GM12878 (cell line): ENCODE measurements at regions not wholly inside any gene's neighbourhood (a gene's known extent, or its start where the extent isn't known, plus 50 kb on each side); places are given as distances from the start of the nearest gene placed in this dataset.

Experiments used
- ATAC-seq: fragments of 200-7000 bp; cut with Tn5 transposase; 3 replicates; pipeline ENCODE4 v1.9.1; 2020; ENCODE audit warnings: mild to moderate bottlenecking, moderate library complexity
- BruUV-seq: library from RNA; stranded (reverse); fragments of 400-500 nt; replicated peaks from 2 replicates; lab custom pipeline; 2021; lab: Mats Ljungman, UMichigan
- CTCF ChIA-PET: fragments of 300-600 bp; sonication (Branson Sonifier 250); formaldehyde crosslinking; extraction: SDS; loops from one replicate; lab custom pipeline; 2021; ENCODE audit warnings: inconsistent platforms; lab: Yijun Ruan, JAX
- POLR2A ChIA-PET: fragments of 350-600 bp; formaldehyde crosslinking; extraction: SDS; loops from one replicate; lab custom pipeline; 2021; ENCODE audit warnings: inconsistent platforms; lab: Charles Lee
- RAD21 ChIA-PET: fragments of 300-600 bp; sonication (Branson Sonifier 250); formaldehyde crosslinking; loops from one replicate; lab custom pipeline; 2023; ENCODE audit warnings: antibody characterized with exemption; ENCODE audit not compliant: unreplicated experiment; lab: Charles Lee
- SMC1A ChIA-PET: fragments of 300-600 bp; sonication (Branson Sonifier 250); formaldehyde crosslinking; loops from one replicate; lab custom pipeline; 2023; ENCODE audit not compliant: unreplicated experiment, uncharacterized antibody; lab: Charles Lee
- DNase-seq: peaks from one replicate; pipeline ENCODE4 v3.0.0-alpha.2; 2011; ENCODE audit warnings: low read depth, low spot score
- FAIRE-seq: peaks from 3 replicates; lab custom pipeline; 2011; peaks lifted over from hg19 to GRCh38; lab: Jason Lieb, UNC
- H2AFZ ChIP-seq: 2 replicates; pipeline ENCODE4 v1.6.0; 2011; ENCODE audit warnings: low read depth, low read length, control low read depth; ENCODE audit not compliant: control insufficient read depth
- H3K27ac ChIP-seq: 2 replicates; pipeline ENCODE4 v1.5.1; 2011; ENCODE audit warnings: control low read depth; ENCODE audit not compliant: control insufficient read depth, insufficient read depth
- H3K27me3 ChIP-seq, 2 experiments: replicated peaks in 1 of 2; 2 replicates each; pipeline versions ENCODE4 v1.6.0 to v1.6.1; 2011; ENCODE audit warnings: low read length in 1 of 2; ENCODE audit not compliant: control insufficient read depth in 2 of 2, insufficient read depth in 2 of 2
- H3K36me3 ChIP-seq, 2 experiments: 2 replicates each; pipeline ENCODE4 v1.5.1; 2011; ENCODE audit warnings: low read length in 1 of 2; ENCODE audit not compliant: control insufficient read depth in 2 of 2, insufficient read depth in 2 of 2
- H3K4me1 ChIP-seq: 2 replicates; pipeline ENCODE4 v1.6.1; 2011; ENCODE audit warnings: mild to moderate bottlenecking, low read length, moderate library complexity, mixed read lengths; ENCODE audit not compliant: control insufficient read depth, insufficient read depth
- H3K4me2 ChIP-seq: 2 replicates; pipeline ENCODE4 v1.6.0; 2011; ENCODE audit warnings: control low read depth; ENCODE audit not compliant: control insufficient read depth, insufficient read depth
- H3K4me3 ChIP-seq: fragments of 200-600 bp; sonication (generic); 2 replicates; pipeline ENCODE4 v1.5.1; 2016
- H3K79me2 ChIP-seq: 2 replicates; pipeline ENCODE4 v1.6.0; 2011; ENCODE audit warnings: low read length; ENCODE audit not compliant: control insufficient read depth, insufficient read depth
- H3K9ac ChIP-seq: 2 replicates; pipeline ENCODE4 v1.8.0; 2011; ENCODE audit warnings: low read length, control low read depth, mixed read lengths; ENCODE audit not compliant: control insufficient read depth, insufficient read depth
- H3K9me3 ChIP-seq: replicated peaks from 3 replicates; pipeline ENCODE4 v1.5.1; 2011; ENCODE audit warnings: mild to moderate bottlenecking, low read length; ENCODE audit not compliant: control insufficient read depth, insufficient read depth
- H4K20me1 ChIP-seq: 2 replicates; pipeline ENCODE4 v1.6.0; 2011; ENCODE audit not compliant: control insufficient read depth, insufficient read depth
- EED ChIP-seq: sonication (generic); IDR thresholded peaks from 2 replicates; pipeline ENCODE4 v1.6.1; 2016; ENCODE audit warnings: antibody characterized with exemption, low read depth
- EGR1 ChIP-seq, 2 experiments: IDR thresholded peaks; 1 replicate in 1 of 2; 2 replicates in 1 of 2; pipeline ENCODE4 v1.6.1; 2011 to 2012; ENCODE audit warnings: low read depth in 2 of 2, low read length in 2 of 2, borderline replicate concordance in 1 of 2, mild to moderate bottlenecking in 1 of 2, moderate library complexity in 1 of 2
- KAT2A ChIP-seq: conservative IDR thresholded peaks from 2 replicates; pipeline ENCODE4 v1.6.1; 2011; ENCODE audit warnings: low read depth, low read length; ENCODE audit not compliant: control insufficient read depth
- KLF5 ChIP-seq: fragments of 450-650 bp; IDR thresholded peaks from 2 replicates; pipeline ENCODE4 v1.6.1; 2014; ENCODE audit warnings: mild to moderate bottlenecking; ENCODE audit not compliant: partially characterized antibody
- NRF1 ChIP-seq: conservative IDR thresholded peaks from 2 replicates; pipeline ENCODE4 v1.6.1; 2011; ENCODE audit warnings: mild to moderate bottlenecking, low read depth, low read length, improper control_type of control experiment
- PAX5 ChIP-seq: IDR thresholded peaks from 2 replicates; pipeline ENCODE4 v1.6.1; 2011; ENCODE audit warnings: low read depth, low read length, borderline replicate concordance
- RCOR1 ChIP-seq: conservative IDR thresholded peaks from 2 replicates; pipeline ENCODE4 v1.6.1; 2012; ENCODE audit warnings: low read depth, low read length, improper control_type of control experiment
- SIX5 ChIP-seq: IDR thresholded peaks from 2 replicates; pipeline ENCODE4 v1.6.1; 2011; ENCODE audit warnings: mild to moderate bottlenecking, low read depth, low read length, moderate library complexity; ENCODE audit not compliant: severe bottlenecking
- YY1 ChIP-seq: IDR thresholded peaks from 2 replicates; pipeline ENCODE4 v1.6.1; 2011; ENCODE audit warnings: low read depth, mild to moderate bottlenecking, low read length
- ZNF207 ChIP-seq: fragments of 450-650 bp; IDR thresholded peaks from 2 replicates; pipeline ENCODE4 v1.6.1; 2014; ENCODE audit warnings: antibody characterized with exemption, mild to moderate bottlenecking, borderline replicate concordance
- ZNF217 ChIP-seq: fragments of 450-650 bp; IDR thresholded peaks from 2 replicates; pipeline ENCODE4 v1.6.1; 2017; ENCODE audit warnings: antibody characterized with exemption, mild to moderate bottlenecking
- WGBS: methylation state at CpG from one replicate; pipeline ENCODE4 v1.1.6; 2016; ENCODE audit warnings: low lambda C conversion rate; ENCODE audit not compliant: insufficient replicate concordance, insufficient coverage; ENCODE audit errors: missing lambda C conversion rate; 5-methylcytosine and 5-hydroxymethylcytosine counted together
- in situ Hi-C: fragments of 300-500 bp; cut with MboI; formaldehyde crosslinking; loops from 9 replicates; pipeline ENCODE4 v1.14.3; 2018; ENCODE audit warnings: mixed read lengths
- intact Hi-C: fragments of 100-400 bp; cut with micrococcal nuclease; formaldehyde crosslinking; loops from one replicate; pipeline ENCODE4 v1.14.2; 2022; ENCODE audit not compliant: unreplicated experiment
- TF ChIP-seq, protein P1 (sequence below): fragments of 450-650 bp; IDR thresholded peaks from 2 replicates; pipeline ENCODE4 v1.6.1; 2016; ENCODE audit warnings: mild to moderate bottlenecking
- TF ChIP-seq, protein P2 (sequence below), 3 experiments: IDR thresholded peaks in 2 of 3; conservative IDR thresholded peaks in 1 of 3; 2 replicates each; pipeline ENCODE4 v1.5.1; 2011; ENCODE audit warnings: low read depth in 3 of 3, low read length in 3 of 3, mild to moderate bottlenecking in 3 of 3, control low read depth in 2 of 3, moderate library complexity in 2 of 3, inconsistent platforms in 1 of 3, mixed read lengths in 1 of 3; ENCODE audit not compliant: control insufficient read depth in 2 of 3, insufficient read depth in 1 of 3; ENCODE audit errors: extremely low read depth in 1 of 3

DNA sequence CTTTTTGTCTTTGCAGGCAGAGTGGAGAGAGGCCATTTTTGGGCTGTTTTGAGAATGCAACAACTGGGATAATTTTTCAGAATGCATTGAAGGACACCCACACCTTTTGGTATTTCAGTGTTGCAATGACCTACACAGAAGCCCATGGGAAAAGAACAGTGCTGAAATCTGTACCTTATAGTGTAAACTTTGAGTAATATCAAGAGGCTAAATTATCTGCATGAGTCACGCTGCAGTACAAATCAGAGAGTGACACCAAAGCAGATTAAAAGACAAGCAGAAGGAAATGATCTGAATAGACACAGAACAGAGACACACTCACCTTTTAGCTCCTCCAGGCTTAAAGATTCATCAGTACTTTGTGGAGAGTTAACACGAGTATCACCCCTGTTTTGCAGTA lies 265.3 kb downstream of the PAX3 start:
- no peak for DNase-seq
- FAIRE-seq: no peak

More for the DNA sequence above, 265.3 kb downstream of the PAX3 start:
- TF ChIP-seq, protein P1, sequence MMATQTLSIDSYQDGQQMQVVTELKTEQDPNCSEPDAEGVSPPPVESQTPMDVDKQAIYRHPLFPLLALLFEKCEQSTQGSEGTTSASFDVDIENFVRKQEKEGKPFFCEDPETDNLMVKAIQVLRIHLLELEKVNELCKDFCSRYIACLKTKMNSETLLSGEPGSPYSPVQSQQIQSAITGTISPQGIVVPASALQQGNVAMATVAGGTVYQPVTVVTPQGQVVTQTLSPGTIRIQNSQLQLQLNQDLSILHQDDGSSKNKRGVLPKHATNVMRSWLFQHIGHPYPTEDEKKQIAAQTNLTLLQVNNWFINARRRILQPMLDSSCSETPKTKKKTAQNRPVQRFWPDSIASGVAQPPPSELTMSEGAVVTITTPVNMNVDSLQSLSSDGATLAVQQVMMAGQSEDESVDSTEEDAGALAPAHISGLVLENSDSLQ: no peak
- TF ChIP-seq NRF1 (no peak), PAX5 (no peak), KLF5 (no peak), ZNF207 (no peak), ZNF217 (no peak), SIX5 (no peak), RCOR1 (no peak), EGR1 (IDR thresholded peaks at IDR 0.05; ENCODE audit: borderline replicate concordance in 1 of 2, low read depth in 2 of 2, low read length in 2 of 2) (no peak), KAT2A (no peak), YY1 (no peak), EED (no peak)
- TF ChIP-seq, protein P2, sequence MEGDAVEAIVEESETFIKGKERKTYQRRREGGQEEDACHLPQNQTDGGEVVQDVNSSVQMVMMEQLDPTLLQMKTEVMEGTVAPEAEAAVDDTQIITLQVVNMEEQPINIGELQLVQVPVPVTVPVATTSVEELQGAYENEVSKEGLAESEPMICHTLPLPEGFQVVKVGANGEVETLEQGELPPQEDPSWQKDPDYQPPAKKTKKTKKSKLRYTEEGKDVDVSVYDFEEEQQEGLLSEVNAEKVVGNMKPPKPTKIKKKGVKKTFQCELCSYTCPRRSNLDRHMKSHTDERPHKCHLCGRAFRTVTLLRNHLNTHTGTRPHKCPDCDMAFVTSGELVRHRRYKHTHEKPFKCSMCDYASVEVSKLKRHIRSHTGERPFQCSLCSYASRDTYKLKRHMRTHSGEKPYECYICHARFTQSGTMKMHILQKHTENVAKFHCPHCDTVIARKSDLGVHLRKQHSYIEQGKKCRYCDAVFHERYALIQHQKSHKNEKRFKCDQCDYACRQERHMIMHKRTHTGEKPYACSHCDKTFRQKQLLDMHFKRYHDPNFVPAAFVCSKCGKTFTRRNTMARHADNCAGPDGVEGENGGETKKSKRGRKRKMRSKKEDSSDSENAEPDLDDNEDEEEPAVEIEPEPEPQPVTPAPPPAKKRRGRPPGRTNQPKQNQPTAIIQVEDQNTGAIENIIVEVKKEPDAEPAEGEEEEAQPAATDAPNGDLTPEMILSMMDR (IDR thresholded peaks at IDR 0.05 in 2 of 3, conservative IDR thresholded peaks at IDR 0.05 in 1 of 3; ENCODE audit: control insufficient read depth in 2 of 3, extremely low read depth in 1 of 3, insufficient read depth in 1 of 3, low read depth in 3 of 3, low read length in 3 of 3): no peak
- TF ChIP-seq, all 136 proteins: peak for 0
- Histone ChIP-seq H3K4me1 (no peaks in the 10 kb centered on the region), H3K9ac (no peak overlapping the region), H3K36me3 (no peaks in the 10 kb centered on the region), H3K4me2 (no peak overlapping the region), H3K27ac (no peak overlapping the region), H3K79me2 (no peaks in the 10 kb centered on the region), H3K27me3 (no peaks in the 10 kb centered on the region), H2AFZ (no peak overlapping the region), H4K20me1 (no peaks in the 10 kb centered on the region), H3K4me3 (no peak overlapping the region), H3K9me3 (no peaks in the 10 kb centered on the region)
- BruUV-seq: no TSS peak
- RAD21 ChIA-PET: no interaction called here
- CTCF ChIA-PET: no interaction called here
- intact Hi-C loops: no loop called here
- in situ Hi-C loops: no loop called here
- POLR2A ChIA-PET: no interaction called here
- ATAC-seq: no peak
- 3% methylated on average over 2 of the region's 2 CpGs for WGBS
- SMC1A ChIA-PET: interaction anchor here (0.7 kb wide), 1 partner anchor 12 kb away, joined by 3 read pairs; no protein-coding TSS in a partner anchor
